HCT116 (cell line): ENCODE measurements at regions not wholly inside any gene's neighbourhood (a gene's known extent, or its start where the extent isn't known, plus 50 kb on each side); places are given as distances from the start of the nearest gene placed in this dataset.

Experiments used
- ATAC-seq: fragments of 200-7000 bp; cut with Tn5 transposase; 2 replicates; pipeline ENCODE4 v1.9.1; 2020; ENCODE audit warnings: mild to moderate bottlenecking, moderate library complexity
- BruUV-seq: library from RNA; stranded (reverse); fragments of 400-500 nt; replicated peaks from 2 replicates; lab custom pipeline; 2021; lab: Mats Ljungman, UMichigan
- CTCF ChIA-PET: fragments of 300-600 bp; sonication (Branson Sonifier 250); formaldehyde crosslinking; loops from one replicate; lab custom pipeline; 2021; ENCODE audit warnings: antibody characterized with exemption; lab: Charles Lee
- POLR2A ChIA-PET: fragments of 300-600, 350-600 bp; sonication (Branson Sonifier 250); formaldehyde crosslinking; loops from one replicate; lab custom pipeline; 2021; ENCODE audit warnings: antibody characterized with exemption; lab: Charles Lee
- RAD21 ChIA-PET, 2 experiments: fragments of 300-600 bp; sonication (Branson Sonifier 250); formaldehyde crosslinking; loops; one replicate each; lab custom pipeline; 2023; ENCODE audit warnings: low total read pairs in 2 of 2; ENCODE audit not compliant: uncharacterized antibody in 2 of 2, unreplicated experiment in 2 of 2, low non-redundant PET in 1 of 2; lab: Charles Lee
- DNase-seq: peaks from one replicate; pipeline ENCODE4 v3.0.0-alpha.2; 2010; ENCODE audit warnings: low read depth, low spot score
- H2AFZ ChIP-seq: fragments of 200-600 bp; shearing (Covaris generic), sonication (generic); 2 replicates; pipeline ENCODE4 v1.6.1; 2017; ENCODE audit warnings: low read depth, mixed run types, mixed read lengths, antibody characterized with exemption, low read length; ENCODE audit not compliant: poor library complexity, severe bottlenecking
- H3K27ac ChIP-seq: 2 replicates; pipeline ENCODE4 v1.5.1; 2012; ENCODE audit warnings: low read depth, low read length
- H3K27me3 ChIP-seq: fragments of 200-600 bp; sonication (generic); 2 replicates; pipeline ENCODE4 v1.6.1; 2016; ENCODE audit warnings: mixed run types, low read length, mixed read lengths; ENCODE audit not compliant: insufficient read depth
- H3K36me3 ChIP-seq, 2 experiments: fragments of 200-500 bp in 1 of 2; fragments of 200-600 bp in 1 of 2; sonication (Bioruptor generic) in 1 of 2; sonication (generic) in 1 of 2; 2 replicates each; pipeline versions ENCODE4 v1.5.1 to v1.6.1; 2014 to 2016; ENCODE audit warnings: low read length in 2 of 2, inconsistent platforms in 1 of 2, mixed read lengths in 1 of 2, mixed run types in 1 of 2; ENCODE audit not compliant: insufficient read depth in 2 of 2, control insufficient read depth in 1 of 2
- H3K4me1 ChIP-seq, 2 experiments: fragments of 200-600 bp in 1 of 2; sonication (generic) in 1 of 2; 2 replicates each; pipeline versions ENCODE4 v1.5.1 to v1.6.1; 2012 to 2017; ENCODE audit warnings: low read length in 2 of 2, inconsistent platforms in 1 of 2, mild to moderate bottlenecking in 1 of 2, mixed read lengths in 1 of 2, mixed run types in 1 of 2, moderate library complexity in 1 of 2; ENCODE audit not compliant: insufficient read depth in 2 of 2, control insufficient read depth in 1 of 2
- H3K4me2 ChIP-seq: fragments of 200-600 bp; sonication (generic); 2 replicates; pipeline ENCODE4 v1.6.1; 2017; ENCODE audit warnings: mixed run types, low read length, mixed read lengths
- H3K4me3 ChIP-seq, 2 experiments: fragments of 200-600 bp in 1 of 2; sonication (generic) in 1 of 2; replicated peaks in 1 of 2; 2 replicates each; pipeline ENCODE4 v1.5.1; 2011 to 2016; ENCODE audit warnings: low read length in 2 of 2, control low read depth in 1 of 2, low read depth in 1 of 2, mild to moderate bottlenecking in 1 of 2, mixed read lengths in 1 of 2, mixed run types in 1 of 2
- H3K79me2 ChIP-seq: fragments of 200-600 bp; sonication (generic); 2 replicates; pipeline ENCODE4 v1.6.1; 2017; ENCODE audit warnings: mild to moderate bottlenecking, mixed run types, low read length, moderate library complexity, mixed read lengths; ENCODE audit not compliant: insufficient read depth
- H3K9ac ChIP-seq: fragments of 200-600 bp; sonication (generic); 2 replicates; pipeline ENCODE4 v1.6.1; 2016; ENCODE audit warnings: low read length, mixed read lengths
- H3K9me2 ChIP-seq: fragments of 200-600 bp; sonication (generic), shearing (Covaris generic); 2 replicates; pipeline ENCODE4 v1.6.1; 2017; ENCODE audit warnings: mixed run types, mild to moderate bottlenecking, moderate library complexity; ENCODE audit not compliant: insufficient read depth
- H3K9me3 ChIP-seq, 2 experiments: fragments of 200-500 bp in 1 of 2; fragments of 200-600 bp in 1 of 2; sonication (Bioruptor generic) in 1 of 2; sonication (generic) in 1 of 2; 2 replicates each; pipeline ENCODE4 v1.6.1; 2014 to 2017; ENCODE audit warnings: low read length in 2 of 2, mixed read lengths in 2 of 2, inconsistent platforms in 1 of 2, low read depth in 1 of 2, mild to moderate bottlenecking in 1 of 2, mixed run types in 1 of 2, moderate library complexity in 1 of 2; ENCODE audit not compliant: control insufficient read depth in 1 of 2, insufficient read depth in 1 of 2
- H4K20me1 ChIP-seq: fragments of 200-600 bp; sonication (generic), shearing (Covaris generic); 2 replicates; pipeline ENCODE4 v1.6.1; 2017; ENCODE audit warnings: mixed run types, mild to moderate bottlenecking, moderate library complexity; ENCODE audit not compliant: insufficient read depth
- CEBPB ChIP-seq: IDR thresholded peaks from 2 replicates; pipeline ENCODE4 v1.6.1; 2012; ENCODE audit warnings: low read depth
- EGR1 ChIP-seq: IDR thresholded peaks from 2 replicates; pipeline ENCODE4 v1.6.1; 2012; ENCODE audit warnings: low read depth
- EZH2 ChIP-seq: fragments of 200-600 bp; sonication (generic); IDR thresholded peaks from 2 replicates; pipeline ENCODE4 v1.6.1; 2017; ENCODE audit warnings: antibody characterized with exemption, mixed run types
- JUND ChIP-seq: IDR thresholded peaks from 2 replicates; pipeline ENCODE4 v1.6.1; 2012
- POLR2A ChIP-seq: IDR thresholded peaks from 2 replicates; pipeline ENCODE4 v1.7.0; 2011; ENCODE audit warnings: borderline replicate concordance; ENCODE audit not compliant: insufficient read depth, insufficient read length; ENCODE audit errors: extremely low read depth
- POLR2AphosphoS5 ChIP-seq: IDR thresholded peaks from 2 replicates; pipeline ENCODE4 v1.6.1; 2011; ENCODE audit warnings: mild to moderate bottlenecking, low read depth, low read length, moderate library complexity
- RAD21 ChIP-seq: IDR thresholded peaks from 2 replicates; pipeline ENCODE4 v1.6.1; 2012; ENCODE audit warnings: low read depth, mild to moderate bottlenecking
- SIN3A ChIP-seq: IDR thresholded peaks from 2 replicates; pipeline ENCODE4 v1.6.1; 2012; ENCODE audit warnings: low read depth
- SP1 ChIP-seq: IDR thresholded peaks from 2 replicates; pipeline ENCODE4 v1.6.1; 2012; ENCODE audit warnings: low read depth
- intact Hi-C: fragments of 100-400 bp; cut with micrococcal nuclease; formaldehyde crosslinking; loops from 2 replicates; pipeline ENCODE4 v1.10.0; 2022
- TF ChIP-seq, protein P1 (sequence below): IDR thresholded peaks from 2 replicates; pipeline ENCODE4 v1.6.1; 2012
- TF ChIP-seq, protein P2 (sequence below): IDR thresholded peaks from 2 replicates; pipeline ENCODE4 v1.6.1; 2012; ENCODE audit warnings: low read depth
- TF ChIP-seq, protein P3 (sequence below), 3 experiments: fragments of 200-600 bp in 1 of 3; sonication (generic) in 1 of 3; IDR thresholded peaks in 2 of 3; conservative IDR thresholded peaks in 1 of 3; 2 replicates each; pipeline ENCODE4 v1.5.1; 2012 to 2017; ENCODE audit warnings: low read depth in 2 of 3, low read length in 2 of 3, antibody characterized with exemption in 1 of 3, borderline replicate concordance in 1 of 3, control low read depth in 1 of 3, mild to moderate bottlenecking in 1 of 3, mixed read lengths in 1 of 3, mixed run types in 1 of 3, moderate library complexity in 1 of 3; ENCODE audit not compliant: insufficient read depth in 1 of 3

DNA sequence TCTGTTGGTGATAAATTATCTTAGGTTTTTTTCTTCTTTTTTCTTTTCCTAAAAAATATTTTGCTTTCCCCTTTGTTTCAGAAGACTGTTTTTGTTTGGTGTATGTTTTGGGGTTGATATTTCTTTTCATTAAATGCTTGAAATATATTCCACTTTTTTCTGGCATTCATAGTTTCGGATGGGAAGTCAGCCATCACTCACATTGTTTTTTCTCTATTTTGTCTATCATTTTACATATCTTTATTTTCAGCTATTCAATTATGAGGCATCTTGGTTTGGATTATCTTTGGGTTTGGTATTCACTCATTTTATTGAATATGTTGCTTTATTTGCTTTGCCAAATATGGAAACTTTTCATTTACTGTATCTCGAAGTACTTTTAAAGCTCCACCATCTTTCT is 600.5 kb upstream of the EYS start:
- ATAC-seq (no peak), DNase-seq (peak; percentile 1)
- Histone ChIP-seq H3K9ac (no peak overlapping the region), H3K4me2 (no peak overlapping the region), H4K20me1 (no peaks in the 10 kb centered on the region), H2AFZ (no peak overlapping the region), H3K4me3 (no peak overlapping the region), H3K27me3 (no peaks in the 10 kb centered on the region), H3K36me3 (no peaks in the 10 kb centered on the region), H3K4me1 (no peaks in the 10 kb centered on the region), H3K79me2 (no peaks in the 10 kb centered on the region), H3K9me2 (no peaks in the 10 kb centered on the region), H3K9me3 (peaks cover 6 to 13% of the 10 kb centered on the region in 2 experiments; a peak in 3 of 4 replicates), H3K27ac (no peak overlapping the region)
- ChIA-PET RAD21 (no interaction called here), CTCF (no interaction called here), POLR2A (no interaction called here)
- TF ChIP-seq POLR2AphosphoS5 (no peak), POLR2A (no peak), RAD21 (no peak), SP1 (no peak), SIN3A (no peak), CEBPB (no peak), EGR1 (no peak), JUND (no peak), EZH2 (no peak)
- TF ChIP-seq, protein P1, sequence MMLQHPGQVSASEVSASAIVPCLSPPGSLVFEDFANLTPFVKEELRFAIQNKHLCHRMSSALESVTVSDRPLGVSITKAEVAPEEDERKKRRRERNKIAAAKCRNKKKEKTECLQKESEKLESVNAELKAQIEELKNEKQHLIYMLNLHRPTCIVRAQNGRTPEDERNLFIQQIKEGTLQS: no peak
- TF ChIP-seq, protein P2, sequence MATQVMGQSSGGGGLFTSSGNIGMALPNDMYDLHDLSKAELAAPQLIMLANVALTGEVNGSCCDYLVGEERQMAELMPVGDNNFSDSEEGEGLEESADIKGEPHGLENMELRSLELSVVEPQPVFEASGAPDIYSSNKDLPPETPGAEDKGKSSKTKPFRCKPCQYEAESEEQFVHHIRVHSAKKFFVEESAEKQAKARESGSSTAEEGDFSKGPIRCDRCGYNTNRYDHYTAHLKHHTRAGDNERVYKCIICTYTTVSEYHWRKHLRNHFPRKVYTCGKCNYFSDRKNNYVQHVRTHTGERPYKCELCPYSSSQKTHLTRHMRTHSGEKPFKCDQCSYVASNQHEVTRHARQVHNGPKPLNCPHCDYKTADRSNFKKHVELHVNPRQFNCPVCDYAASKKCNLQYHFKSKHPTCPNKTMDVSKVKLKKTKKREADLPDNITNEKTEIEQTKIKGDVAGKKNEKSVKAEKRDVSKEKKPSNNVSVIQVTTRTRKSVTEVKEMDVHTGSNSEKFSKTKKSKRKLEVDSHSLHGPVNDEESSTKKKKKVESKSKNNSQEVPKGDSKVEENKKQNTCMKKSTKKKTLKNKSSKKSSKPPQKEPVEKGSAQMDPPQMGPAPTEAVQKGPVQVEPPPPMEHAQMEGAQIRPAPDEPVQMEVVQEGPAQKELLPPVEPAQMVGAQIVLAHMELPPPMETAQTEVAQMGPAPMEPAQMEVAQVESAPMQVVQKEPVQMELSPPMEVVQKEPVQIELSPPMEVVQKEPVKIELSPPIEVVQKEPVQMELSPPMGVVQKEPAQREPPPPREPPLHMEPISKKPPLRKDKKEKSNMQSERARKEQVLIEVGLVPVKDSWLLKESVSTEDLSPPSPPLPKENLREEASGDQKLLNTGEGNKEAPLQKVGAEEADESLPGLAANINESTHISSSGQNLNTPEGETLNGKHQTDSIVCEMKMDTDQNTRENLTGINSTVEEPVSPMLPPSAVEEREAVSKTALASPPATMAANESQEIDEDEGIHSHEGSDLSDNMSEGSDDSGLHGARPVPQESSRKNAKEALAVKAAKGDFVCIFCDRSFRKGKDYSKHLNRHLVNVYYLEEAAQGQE: no peak
- TF ChIP-seq, protein P3, sequence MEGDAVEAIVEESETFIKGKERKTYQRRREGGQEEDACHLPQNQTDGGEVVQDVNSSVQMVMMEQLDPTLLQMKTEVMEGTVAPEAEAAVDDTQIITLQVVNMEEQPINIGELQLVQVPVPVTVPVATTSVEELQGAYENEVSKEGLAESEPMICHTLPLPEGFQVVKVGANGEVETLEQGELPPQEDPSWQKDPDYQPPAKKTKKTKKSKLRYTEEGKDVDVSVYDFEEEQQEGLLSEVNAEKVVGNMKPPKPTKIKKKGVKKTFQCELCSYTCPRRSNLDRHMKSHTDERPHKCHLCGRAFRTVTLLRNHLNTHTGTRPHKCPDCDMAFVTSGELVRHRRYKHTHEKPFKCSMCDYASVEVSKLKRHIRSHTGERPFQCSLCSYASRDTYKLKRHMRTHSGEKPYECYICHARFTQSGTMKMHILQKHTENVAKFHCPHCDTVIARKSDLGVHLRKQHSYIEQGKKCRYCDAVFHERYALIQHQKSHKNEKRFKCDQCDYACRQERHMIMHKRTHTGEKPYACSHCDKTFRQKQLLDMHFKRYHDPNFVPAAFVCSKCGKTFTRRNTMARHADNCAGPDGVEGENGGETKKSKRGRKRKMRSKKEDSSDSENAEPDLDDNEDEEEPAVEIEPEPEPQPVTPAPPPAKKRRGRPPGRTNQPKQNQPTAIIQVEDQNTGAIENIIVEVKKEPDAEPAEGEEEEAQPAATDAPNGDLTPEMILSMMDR (IDR thresholded peaks at IDR 0.05 in 2 of 3, conservative IDR thresholded peaks at IDR 0.05 in 1 of 3; ENCODE audit: borderline replicate concordance in 1 of 3, insufficient read depth in 1 of 3, low read depth in 2 of 3, low read length in 2 of 3): no peak
- intact Hi-C loops: no loop called here
- no TSS peak for BruUV-seq
